SK-N-SH (cell line): ENCODE measurements at regions not wholly inside any gene's neighbourhood (a gene's known extent, or its start where the extent isn't known, plus 50 kb on each side); places are given as distances from the start of the nearest gene placed in this dataset.

Experiments used
- CTCF ChIA-PET: fragments of 300-600, 350-600 bp; formaldehyde crosslinking; extraction: SDS; loops from one replicate; lab custom pipeline; 2021; lab: Yijun Ruan, JAX
- POLR2A ChIA-PET: fragments of 350-600 bp; sonication (Branson Sonifier 250); formaldehyde crosslinking; extraction: SDS; loops from one replicate; lab custom pipeline; 2020; ENCODE audit warnings: antibody characterized with exemption, inconsistent platforms; lab: Yijun Ruan, JAX
- DNase-seq: peaks from one replicate; pipeline ENCODE4 v3.0.0; 2012
- H2AFZ ChIP-seq: fragments of 200-600 bp; sonication (generic); 2 replicates; pipeline ENCODE4 v1.8.1; 2016; ENCODE audit warnings: antibody characterized with exemption, mild to moderate bottlenecking, low read depth
- H3F3A ChIP-seq: fragments of 200-600 bp; sonication (generic); replicated peaks from 2 replicates; pipeline ENCODE3; 2016; ENCODE audit warnings: antibody characterized with exemption, mild to moderate bottlenecking; ENCODE audit not compliant: insufficient read depth
- H3K27ac ChIP-seq, 2 experiments: fragments of 200-500 bp in 1 of 2; fragments of 200-600 bp in 1 of 2; sonication (Bioruptor generic) in 1 of 2; sonication (generic), shearing (Covaris generic) in 1 of 2; 2 replicates each; pipeline versions ENCODE4 v1.5.1 to v1.6.1; 2014 to 2016; ENCODE audit warnings: low read depth in 2 of 2, inconsistent platforms in 1 of 2, low read length in 1 of 2, mild to moderate bottlenecking in 1 of 2, mixed read lengths in 1 of 2
- H3K27me3 ChIP-seq: fragments of 200-600 bp; sonication (generic), shearing (Covaris generic); 2 replicates; pipeline ENCODE4 v1.6.1; 2016; ENCODE audit warnings: mixed run types; ENCODE audit not compliant: insufficient read depth
- H3K36me3 ChIP-seq, 2 experiments: fragments of 200-500 bp in 1 of 2; fragments of 200-600 bp in 1 of 2; sonication (Bioruptor generic) in 1 of 2; sonication (generic) in 1 of 2; replicated peaks in 1 of 2; 2 replicates each; pipeline versions ENCODE3 to v1.5.1; 2014 to 2016; ENCODE audit warnings: low read length in 1 of 2, mild to moderate bottlenecking in 1 of 2; ENCODE audit not compliant: insufficient read depth in 2 of 2, control insufficient read depth in 1 of 2
- H3K4me1 ChIP-seq, 2 experiments: fragments of 200-500 bp in 1 of 2; fragments of 200-600 bp in 1 of 2; sonication (Bioruptor generic) in 1 of 2; sonication (generic), shearing (Covaris generic) in 1 of 2; 2 replicates each; pipeline versions ENCODE4 v1.5.1 to v1.6.1; 2014 to 2016; ENCODE audit warnings: low read depth in 1 of 2, low read length in 1 of 2, mixed run types in 1 of 2; ENCODE audit not compliant: insufficient read depth in 2 of 2, control insufficient read depth in 1 of 2
- H3K4me2 ChIP-seq: fragments of 200-600 bp; sonication (generic), shearing (Covaris generic); 2 replicates; pipeline ENCODE4 v1.6.1; 2017; ENCODE audit warnings: mixed run types
- H3K4me3 ChIP-seq, 2 experiments: fragments of 200-500 bp in 1 of 2; fragments of 200-600 bp in 1 of 2; sonication (Bioruptor generic) in 1 of 2; sonication (generic), shearing (Covaris generic) in 1 of 2; 2 replicates each; pipeline versions ENCODE4 v1.5.1 to v1.8.1; 2014 to 2016; ENCODE audit warnings: low read depth in 2 of 2, inconsistent platforms in 1 of 2, low read length in 1 of 2, mild to moderate bottlenecking in 1 of 2, mixed read lengths in 1 of 2, moderate library complexity in 1 of 2
- H3K79me2 ChIP-seq: fragments of 200-600 bp; sonication (generic); 2 replicates; pipeline ENCODE4 v1.8.1; 2017; ENCODE audit warnings: mild to moderate bottlenecking; ENCODE audit not compliant: insufficient read depth
- H3K9ac ChIP-seq: fragments of 200-600 bp; sonication (generic); 2 replicates; pipeline ENCODE4 v1.6.1; 2017; ENCODE audit warnings: mixed run types
- H3K9me2 ChIP-seq: fragments of 200-600 bp; sonication (generic); 2 replicates; pipeline ENCODE4 v1.6.1; 2017; ENCODE audit warnings: mixed run types
- H3K9me3 ChIP-seq: fragments of 200-600 bp; sonication (generic); 2 replicates; pipeline ENCODE4 v1.6.1; 2017; ENCODE audit warnings: mixed run types, mild to moderate bottlenecking, moderate library complexity
- H4K20me1 ChIP-seq: fragments of 200-600 bp; sonication (generic); 2 replicates; pipeline ENCODE4 v1.6.1; 2017; ENCODE audit warnings: mild to moderate bottlenecking, mixed run types; ENCODE audit not compliant: insufficient read depth
- CHD2 ChIP-seq: fragments of 150-350 bp; IDR thresholded peaks from 2 replicates; pipeline ENCODE4 v1.6.1; 2018; ENCODE audit warnings: low read length; ENCODE audit not compliant: partially characterized antibody
- ELF1 ChIP-seq: IDR thresholded peaks from 2 replicates; pipeline ENCODE4 v1.4.0; 2012
- EP300 ChIP-seq, 2 experiments: IDR thresholded peaks; 2 replicates each; pipeline versions ENCODE4 v1.4.0 to v1.6.1; 2012; ENCODE audit warnings: borderline replicate concordance in 1 of 2, low read depth in 1 of 2, low read length in 1 of 2
- FOXJ3 ChIP-seq: sonication (generic); formaldehyde crosslinking; IDR thresholded peaks from 2 replicates; pipeline ENCODE4 v1.5.1; 2020; ENCODE audit warnings: mild to moderate bottlenecking, missing genetic modification reagents
- GABPA ChIP-seq: IDR thresholded peaks from 2 replicates; pipeline ENCODE4 v1.4.0; 2012; ENCODE audit warnings: low read depth, mild to moderate bottlenecking
- POLR2AphosphoS5 ChIP-seq: IDR thresholded peaks from 2 replicates; pipeline ENCODE4 v1.6.1; 2012; ENCODE audit warnings: low read depth, low read length
- RAD21 ChIP-seq: IDR thresholded peaks from 2 replicates; pipeline ENCODE4 v1.6.1; 2012; ENCODE audit warnings: mild to moderate bottlenecking, low read length
- RCOR1 ChIP-seq: fragments of 150-350 bp; IDR thresholded peaks from 2 replicates; pipeline ENCODE4 v1.6.1; 2017; ENCODE audit warnings: antibody characterized with exemption, low read length
- RXRA ChIP-seq: IDR thresholded peaks from 2 replicates; pipeline ENCODE4 v1.4.0; 2012; ENCODE audit warnings: low read depth, mild to moderate bottlenecking, borderline replicate concordance
- SIN3A ChIP-seq: IDR thresholded peaks from 2 replicates; pipeline ENCODE4 v1.6.1; 2012; ENCODE audit warnings: low read depth, mild to moderate bottlenecking, low read length, moderate library complexity, borderline replicate concordance
- YY1 ChIP-seq: IDR thresholded peaks from 2 replicates; pipeline ENCODE4 v1.4.0; 2012; ENCODE audit warnings: low read depth, mild to moderate bottlenecking
- WGBS: methylation state at CpG from one replicate; pipeline ENCODE4 v1.1.6; 2017; ENCODE audit warnings: low lambda C conversion rate; 5-methylcytosine and 5-hydroxymethylcytosine counted together
- TF ChIP-seq, protein P1 (sequence below): IDR thresholded peaks from 2 replicates; pipeline ENCODE4; 2012
- TF ChIP-seq, protein P2 (sequence below): IDR thresholded peaks from 2 replicates; pipeline ENCODE4 v1.6.1; 2012; ENCODE audit warnings: mild to moderate bottlenecking, low read depth, low read length, moderate library complexity
- TF ChIP-seq, protein P3 (sequence below): fragments of 150-350 bp; IDR thresholded peaks from 2 replicates; pipeline ENCODE4 v1.6.1; 2016; ENCODE audit warnings: mild to moderate bottlenecking, low read depth, low read length
- TF ChIP-seq, protein P4 (sequence below): IDR thresholded peaks from 2 replicates; pipeline ENCODE4 v1.4.0; 2012; ENCODE audit warnings: low read depth

DNA sequence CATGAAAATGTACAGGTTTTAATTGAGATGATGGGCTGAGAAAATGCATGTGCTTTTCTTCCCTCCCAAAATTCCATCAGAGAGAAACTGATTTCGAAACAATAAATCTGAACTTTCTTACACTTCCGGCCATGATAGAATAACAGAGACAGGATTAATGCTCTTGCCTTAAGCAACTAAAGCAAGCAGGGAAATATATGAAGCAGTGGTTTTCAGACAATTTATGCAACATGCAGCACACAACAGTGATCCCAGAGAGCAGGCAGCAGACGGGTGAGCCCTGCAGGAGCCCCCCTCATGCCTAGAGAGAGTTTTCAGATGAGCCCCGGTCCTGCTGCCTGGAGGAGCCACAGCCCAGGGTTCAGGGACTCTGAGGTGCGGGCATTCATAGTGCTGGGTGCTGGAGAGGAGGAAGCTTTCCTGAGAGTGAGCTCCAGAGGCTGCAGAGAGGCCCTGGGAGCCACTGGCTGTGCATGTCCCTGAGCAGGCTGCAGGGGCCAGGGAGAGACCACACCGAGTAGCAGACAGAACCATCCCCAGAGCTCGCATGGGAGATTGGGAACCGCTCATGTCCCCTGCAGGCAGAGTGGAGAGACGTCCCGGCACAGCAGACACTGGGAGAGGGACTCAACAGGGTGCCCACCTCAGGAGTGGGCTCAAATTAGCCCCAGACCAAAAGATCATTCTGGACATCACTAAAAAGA is 143.5 kb downstream of the OLFM1 start:
- Histone ChIP-seq H3K27me3 (no peaks in the 10 kb centered on the region), H4K20me1 (no peaks in the 10 kb centered on the region), H3K4me3 (no peak overlapping the region), H3K4me1 (no peaks in the 10 kb centered on the region)
- CTCF ChIA-PET, result interaction anchor here (0.7 to 2.3 kb wide), 7 partner anchors 10 to 182 kb away, joined by 3 to 10 read pairs (median 5); partner anchors contain the start of gene OLFM1
- TF ChIP-seq RAD21 (no peak), EP300 (IDR thresholded peaks at IDR 0.05; ENCODE audit: borderline replicate concordance in 1 of 2, low read depth in 1 of 2, low read length in 1 of 2) (no peak), YY1 (no peak), SIN3A (no peak), POLR2AphosphoS5 (no peak)
- TF ChIP-seq, protein P1, sequence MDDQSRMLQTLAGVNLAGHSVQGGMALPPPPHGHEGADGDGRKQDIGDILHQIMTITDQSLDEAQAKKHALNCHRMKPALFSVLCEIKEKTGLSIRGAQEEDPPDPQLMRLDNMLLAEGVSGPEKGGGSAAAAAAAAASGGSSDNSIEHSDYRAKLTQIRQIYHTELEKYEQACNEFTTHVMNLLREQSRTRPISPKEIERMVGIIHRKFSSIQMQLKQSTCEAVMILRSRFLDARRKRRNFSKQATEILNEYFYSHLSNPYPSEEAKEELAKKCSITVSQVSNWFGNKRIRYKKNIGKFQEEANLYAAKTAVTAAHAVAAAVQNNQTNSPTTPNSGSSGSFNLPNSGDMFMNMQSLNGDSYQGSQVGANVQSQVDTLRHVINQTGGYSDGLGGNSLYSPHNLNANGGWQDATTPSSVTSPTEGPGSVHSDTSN, result no peak
- TF ChIP-seq, all 33 proteins: peak for 0
- Histone ChIP-seq H3K9ac (no peak overlapping the region), H3K79me2 (no peaks in the 10 kb centered on the region), H3K4me2 (no peak overlapping the region), H3F3A (peaks cover 3% of the 10 kb centered on the region), H2AFZ (no peak overlapping the region), H3K9me2 (no peaks in the 10 kb centered on the region), H3K36me3 (no peaks in the 10 kb centered on the region), H3K27ac (no peak overlapping the region), H3K9me3 (no peaks in the 10 kb centered on the region)
- POLR2A ChIA-PET, result no interaction called here
- no peak for DNase-seq
- WGBS, result 42% methylated on average over 9 of the region's 10 CpGs

DNA sequence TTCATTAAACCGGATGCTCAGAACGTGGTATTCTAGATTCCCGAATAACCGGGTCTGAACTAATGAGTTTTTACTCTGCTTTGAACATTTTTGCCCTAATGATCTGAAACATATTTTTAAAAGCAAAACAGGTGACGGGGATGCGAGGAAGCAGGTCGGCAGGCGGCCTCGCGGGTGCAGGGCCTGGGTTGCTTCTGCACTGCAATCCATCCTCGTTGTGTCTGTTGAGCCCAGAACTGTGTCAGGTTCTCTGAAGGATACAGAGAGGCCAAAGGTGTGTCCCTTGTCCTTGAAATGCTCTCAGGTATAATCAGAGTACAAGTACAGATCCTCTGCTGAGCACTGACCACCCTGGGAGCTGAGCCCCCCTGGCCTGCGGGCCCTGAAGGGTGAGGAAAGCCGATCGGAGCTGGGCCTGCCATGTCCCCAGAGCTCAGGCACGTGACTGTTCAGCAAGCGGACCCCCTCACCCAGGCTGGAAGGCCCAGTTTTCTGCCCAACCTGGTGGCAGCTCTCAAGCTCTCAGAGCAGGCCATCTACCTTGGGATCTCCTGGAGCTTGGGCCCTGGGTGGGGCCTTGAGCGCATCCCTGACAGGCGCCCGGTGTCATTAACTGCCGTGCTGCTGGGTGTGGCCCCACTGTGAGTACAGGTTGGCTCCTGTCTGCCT is 151.8 kb downstream of the OLFM1 start:
- TF ChIP-seq, protein P2, sequence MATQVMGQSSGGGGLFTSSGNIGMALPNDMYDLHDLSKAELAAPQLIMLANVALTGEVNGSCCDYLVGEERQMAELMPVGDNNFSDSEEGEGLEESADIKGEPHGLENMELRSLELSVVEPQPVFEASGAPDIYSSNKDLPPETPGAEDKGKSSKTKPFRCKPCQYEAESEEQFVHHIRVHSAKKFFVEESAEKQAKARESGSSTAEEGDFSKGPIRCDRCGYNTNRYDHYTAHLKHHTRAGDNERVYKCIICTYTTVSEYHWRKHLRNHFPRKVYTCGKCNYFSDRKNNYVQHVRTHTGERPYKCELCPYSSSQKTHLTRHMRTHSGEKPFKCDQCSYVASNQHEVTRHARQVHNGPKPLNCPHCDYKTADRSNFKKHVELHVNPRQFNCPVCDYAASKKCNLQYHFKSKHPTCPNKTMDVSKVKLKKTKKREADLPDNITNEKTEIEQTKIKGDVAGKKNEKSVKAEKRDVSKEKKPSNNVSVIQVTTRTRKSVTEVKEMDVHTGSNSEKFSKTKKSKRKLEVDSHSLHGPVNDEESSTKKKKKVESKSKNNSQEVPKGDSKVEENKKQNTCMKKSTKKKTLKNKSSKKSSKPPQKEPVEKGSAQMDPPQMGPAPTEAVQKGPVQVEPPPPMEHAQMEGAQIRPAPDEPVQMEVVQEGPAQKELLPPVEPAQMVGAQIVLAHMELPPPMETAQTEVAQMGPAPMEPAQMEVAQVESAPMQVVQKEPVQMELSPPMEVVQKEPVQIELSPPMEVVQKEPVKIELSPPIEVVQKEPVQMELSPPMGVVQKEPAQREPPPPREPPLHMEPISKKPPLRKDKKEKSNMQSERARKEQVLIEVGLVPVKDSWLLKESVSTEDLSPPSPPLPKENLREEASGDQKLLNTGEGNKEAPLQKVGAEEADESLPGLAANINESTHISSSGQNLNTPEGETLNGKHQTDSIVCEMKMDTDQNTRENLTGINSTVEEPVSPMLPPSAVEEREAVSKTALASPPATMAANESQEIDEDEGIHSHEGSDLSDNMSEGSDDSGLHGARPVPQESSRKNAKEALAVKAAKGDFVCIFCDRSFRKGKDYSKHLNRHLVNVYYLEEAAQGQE, result no peak
- TF ChIP-seq RCOR1, result no peak
- TF ChIP-seq EP300 (IDR thresholded peaks at IDR 0.05; ENCODE audit: borderline replicate concordance in 1 of 2, low read depth in 1 of 2, low read length in 1 of 2), result no peak
- TF ChIP-seq GABPA, result no peak
- TF ChIP-seq FOXJ3 (CRISPR knock-in tag), result no peak
- no peak for TF ChIP-seq ELF1
- no peak for TF ChIP-seq RXRA
- TF ChIP-seq CHD2, result no peak
- TF ChIP-seq, protein P3, sequence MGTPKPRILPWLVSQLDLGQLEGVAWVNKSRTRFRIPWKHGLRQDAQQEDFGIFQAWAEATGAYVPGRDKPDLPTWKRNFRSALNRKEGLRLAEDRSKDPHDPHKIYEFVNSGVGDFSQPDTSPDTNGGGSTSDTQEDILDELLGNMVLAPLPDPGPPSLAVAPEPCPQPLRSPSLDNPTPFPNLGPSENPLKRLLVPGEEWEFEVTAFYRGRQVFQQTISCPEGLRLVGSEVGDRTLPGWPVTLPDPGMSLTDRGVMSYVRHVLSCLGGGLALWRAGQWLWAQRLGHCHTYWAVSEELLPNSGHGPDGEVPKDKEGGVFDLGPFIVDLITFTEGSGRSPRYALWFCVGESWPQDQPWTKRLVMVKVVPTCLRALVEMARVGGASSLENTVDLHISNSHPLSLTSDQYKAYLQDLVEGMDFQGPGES, result no peak
- TF ChIP-seq RAD21, result no peak
- TF ChIP-seq, protein P4, sequence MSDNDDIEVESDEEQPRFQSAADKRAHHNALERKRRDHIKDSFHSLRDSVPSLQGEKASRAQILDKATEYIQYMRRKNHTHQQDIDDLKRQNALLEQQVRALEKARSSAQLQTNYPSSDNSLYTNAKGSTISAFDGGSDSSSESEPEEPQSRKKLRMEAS, result no peak

More for the DNA sequence above, 151.8 kb downstream of the OLFM1 start:
- H3F3A ChIP-seq, result no peaks in the 10 kb centered on the region
- H3K27ac ChIP-seq, result no peak overlapping the region
- H3K9ac ChIP-seq, result no peak overlapping the region
- no peaks in the 10 kb centered on the region; a peak in 1 of 4 replicates for H3K4me1 ChIP-seq
- H3K9me3 ChIP-seq, result no peaks in the 10 kb centered on the region
- H2AFZ ChIP-seq, result no peak overlapping the region
- H4K20me1 ChIP-seq, result no peaks in the 10 kb centered on the region
- 62% methylated on average over 15 of the region's 20 CpGs for WGBS
- no peak for DNase-seq
- H3K4me3 ChIP-seq, result no peak overlapping the region
- no peaks in the 10 kb centered on the region for H3K36me3 ChIP-seq
- H3K79me2 ChIP-seq, result no peaks in the 10 kb centered on the region
- ChIA-PET CTCF (interaction anchor here (1.1 to 2.6 kb wide), 3 partner anchors 14 to 174 kb away, joined by 3 to 9 read pairs (median 4); no protein-coding TSS in a partner anchor), POLR2A (no interaction called here)
- no peaks in the 10 kb centered on the region for H3K9me2 ChIP-seq
- no peaks in the 10 kb centered on the region for H3K27me3 ChIP-seq
- no peak overlapping the region for H3K4me2 ChIP-seq
